Suppressor macrophage treated with lipopolysaccharide for 4 hours (primary cell): ENCODE measurements at regions not wholly inside any gene's neighbourhood (a gene's known extent, or its start where the extent isn't known, plus 50 kb on each side); places are given as distances from the start of the nearest gene placed in this dataset.

ENCODE experiments used
- DNase-seq: peaks from one replicate; pipeline ENCODE4 v3.0.0-alpha.2; 2020

GRCh38 chr13:50587115-50587514 lies 256.4 kb downstream of the DLEU7 start:
- DNase-seq = peak; percentile 35

- DNase-seq = peak; percentile 61
These were observed 255.7 kb downstream of the DLEU7 start for GRCh38 chr13:50587645-50588373.

GRCh38 chr13:50588491-50589130 lies 254.9 kb downstream of the DLEU7 start:
- DNase-seq = no peak

GRCh38 chr13:50589139-50589538 lies 254.4 kb downstream of the DLEU7 start:
- DNase-seq = no peak

GRCh38 chr13:50589651-50590054 lies 253.8 kb downstream of the DLEU7 start:
- DNase-seq = no peak

- DNase-seq = no peak
These were observed 250.9 kb downstream of the DLEU7 start for GRCh38 chr13:50592412-50593155.

- no peak for DNase-seq
These were observed 250.3 kb downstream of the DLEU7 start for GRCh38 chr13:50593207-50593606.

GRCh38 chr13:50594276-50595051 lies 249.0 kb downstream of the DLEU7 start:
- no peak for DNase-seq

- no peak for DNase-seq
These were observed 248.3 kb downstream of the DLEU7 start for GRCh38 chr13:50595196-50595595.

GRCh38 chr13:50596156-50596555 lies 247.3 kb downstream of the DLEU7 start:
- no peak for DNase-seq

GRCh38 chr13:50596776-50597203 lies 246.7 kb downstream of the DLEU7 start:
- DNase-seq = no peak

GRCh38 chr13:50598338-50598737 lies 245.2 kb downstream of the DLEU7 start:
- no peak for DNase-seq

- DNase-seq = no peak
These were observed 244.4 kb downstream of the DLEU7 start for GRCh38 chr13:50599046-50599445.

- no peak for DNase-seq
These were observed 243.6 kb downstream of the DLEU7 start for GRCh38 chr13:50599927-50600326.

GRCh38 chr13:50608370-50608769 lies 235.1 kb downstream of the DLEU7 start:
- no peak for DNase-seq

- DNase-seq = no peak
These were observed 234.5 kb downstream of the DLEU7 start for GRCh38 chr13:50609011-50609410.

- no peak for DNase-seq
These were observed 233.3 kb downstream of the DLEU7 start for GRCh38 chr13:50610238-50610637.

- DNase-seq = no peak
These were observed 232.2 kb downstream of the DLEU7 start for GRCh38 chr13:50611117-50611781.

GRCh38 chr13:50612717-50613116 lies 230.8 kb downstream of the DLEU7 start:
- no peak for DNase-seq

- DNase-seq = no peak
These were observed 230.1 kb downstream of the DLEU7 start for GRCh38 chr13:50613356-50613831.

GRCh38 chr13:50615234-50615633 lies 228.3 kb downstream of the DLEU7 start:
- no peak for DNase-seq

- peak; percentile 36 for DNase-seq
These were observed 227.4 kb downstream of the DLEU7 start for GRCh38 chr13:50616101-50616500.
